ENCODE measurements at regions not wholly inside any gene's neighbourhood (a gene's known extent, or its start where the extent isn't known, plus 50 kb on each side); places are given as distances from the start of the nearest gene placed in this dataset.
"Not testable (repeated sequence)": the region's sequence is repeated elsewhere in the genome, so short reads cannot be mapped to it uniquely, and the experiment has no call there.

DNA sequence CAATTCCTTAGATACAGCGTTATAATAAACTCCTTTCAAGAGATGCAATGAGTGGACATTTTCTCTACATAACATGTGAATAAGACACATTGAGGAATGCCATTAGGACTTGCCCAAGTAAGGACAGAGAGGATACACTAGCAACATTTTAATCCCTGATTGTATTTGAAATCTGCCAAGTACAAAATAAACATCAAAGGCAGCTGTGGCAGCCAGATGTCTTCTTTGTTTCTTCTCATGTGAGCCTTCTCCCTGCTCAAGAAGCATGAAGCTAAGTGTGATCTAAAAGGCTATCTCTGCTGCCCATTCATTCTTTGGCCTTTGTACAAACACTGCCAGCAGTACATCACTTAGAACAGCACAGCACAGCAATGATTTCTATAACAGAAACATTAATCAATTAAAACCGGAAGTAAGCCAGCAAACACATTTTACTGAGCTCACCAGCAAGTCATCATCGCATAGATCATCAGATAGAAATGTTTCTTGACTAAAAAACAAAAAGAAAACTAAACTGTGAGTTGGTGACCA lies 364.0 kb downstream of the CNTN6 start:
- TF ChIP-seq MYC (IDR thresholded peaks at IDR 0.05; ENCODE audit: low read depth, low read length), result no peak
- TF ChIP-seq, protein P1, sequence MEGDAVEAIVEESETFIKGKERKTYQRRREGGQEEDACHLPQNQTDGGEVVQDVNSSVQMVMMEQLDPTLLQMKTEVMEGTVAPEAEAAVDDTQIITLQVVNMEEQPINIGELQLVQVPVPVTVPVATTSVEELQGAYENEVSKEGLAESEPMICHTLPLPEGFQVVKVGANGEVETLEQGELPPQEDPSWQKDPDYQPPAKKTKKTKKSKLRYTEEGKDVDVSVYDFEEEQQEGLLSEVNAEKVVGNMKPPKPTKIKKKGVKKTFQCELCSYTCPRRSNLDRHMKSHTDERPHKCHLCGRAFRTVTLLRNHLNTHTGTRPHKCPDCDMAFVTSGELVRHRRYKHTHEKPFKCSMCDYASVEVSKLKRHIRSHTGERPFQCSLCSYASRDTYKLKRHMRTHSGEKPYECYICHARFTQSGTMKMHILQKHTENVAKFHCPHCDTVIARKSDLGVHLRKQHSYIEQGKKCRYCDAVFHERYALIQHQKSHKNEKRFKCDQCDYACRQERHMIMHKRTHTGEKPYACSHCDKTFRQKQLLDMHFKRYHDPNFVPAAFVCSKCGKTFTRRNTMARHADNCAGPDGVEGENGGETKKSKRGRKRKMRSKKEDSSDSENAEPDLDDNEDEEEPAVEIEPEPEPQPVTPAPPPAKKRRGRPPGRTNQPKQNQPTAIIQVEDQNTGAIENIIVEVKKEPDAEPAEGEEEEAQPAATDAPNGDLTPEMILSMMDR (IDR thresholded peaks at IDR 0.05; ENCODE audit: low read depth, low read length), result no peak
- no peak for TF ChIP-seq POLR2A (IDR thresholded peaks at IDR 0.05; ENCODE audit: extremely low read depth, insufficient read length)
- TF ChIP-seq, protein P2, sequence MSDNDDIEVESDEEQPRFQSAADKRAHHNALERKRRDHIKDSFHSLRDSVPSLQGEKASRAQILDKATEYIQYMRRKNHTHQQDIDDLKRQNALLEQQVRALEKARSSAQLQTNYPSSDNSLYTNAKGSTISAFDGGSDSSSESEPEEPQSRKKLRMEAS (IDR thresholded peaks at IDR 0.05; ENCODE audit: low read depth, low read length), result no peak
- H3K4me3 ChIP-seq (ENCODE audit: low read depth, low read length), result no peak overlapping the region
- no peak for DNase-seq (ENCODE audit: low read depth)

DNA sequence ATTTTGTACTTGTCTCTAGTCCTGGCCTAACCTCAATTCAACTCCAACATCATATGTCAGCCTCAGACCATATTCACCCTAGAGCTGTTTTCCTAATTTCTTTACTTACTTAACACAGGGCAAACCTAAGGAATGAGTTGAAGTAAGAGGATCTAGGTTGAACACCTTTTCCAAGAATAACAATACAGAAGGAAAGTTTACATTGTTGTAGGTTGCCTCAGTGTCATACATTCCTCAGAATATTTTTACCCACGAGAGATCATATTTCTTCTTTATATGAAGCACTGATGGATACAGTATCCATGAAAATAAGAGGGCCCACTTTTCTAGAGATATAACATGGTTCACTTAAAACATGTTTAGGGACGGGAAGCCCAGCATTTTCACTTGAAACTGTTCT lies 369.5 kb downstream of the CNTN6 start:
- DNase-seq (ENCODE audit: low read depth), result no peak
- no peak for TF ChIP-seq MYC (IDR thresholded peaks at IDR 0.05; ENCODE audit: low read depth, low read length)
- TF ChIP-seq, protein P1 (IDR thresholded peaks at IDR 0.05; ENCODE audit: low read depth, low read length), result no peak
- TF ChIP-seq, protein P2 (IDR thresholded peaks at IDR 0.05; ENCODE audit: low read depth, low read length), result no peak
- no peak for TF ChIP-seq POLR2A (IDR thresholded peaks at IDR 0.05; ENCODE audit: extremely low read depth, insufficient read length)
- H3K4me3 ChIP-seq (ENCODE audit: low read depth, low read length), result no peak overlapping the region

DNA sequence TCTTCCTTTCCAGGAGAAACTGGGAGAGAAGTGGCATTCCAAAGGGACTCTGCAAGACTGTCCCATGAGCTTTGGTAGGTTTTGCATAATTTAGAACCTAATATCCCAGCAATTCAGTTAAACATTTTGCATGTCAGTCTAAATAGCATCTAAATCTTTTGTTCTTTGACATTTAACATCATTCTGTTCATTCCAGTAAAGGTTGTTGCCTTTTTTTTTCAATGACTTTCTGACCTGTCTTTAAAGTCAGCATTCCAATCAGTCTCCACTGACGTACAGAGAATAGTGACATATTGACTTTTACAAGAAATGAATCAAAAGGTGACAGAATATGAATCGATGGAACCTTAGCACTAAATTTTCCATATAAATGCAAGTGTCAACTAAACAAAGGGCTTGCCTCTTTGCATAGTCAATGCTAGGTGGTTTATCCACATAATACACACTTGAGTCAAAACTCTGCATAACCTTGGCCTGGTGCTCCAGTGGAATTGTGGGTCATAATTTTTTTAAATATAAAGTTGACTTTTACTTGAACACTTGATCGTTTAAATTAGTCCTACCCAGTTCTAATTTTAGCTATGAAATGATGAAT lies 370.1 kb downstream of the CNTN6 start:
- no peak for TF ChIP-seq MYC (IDR thresholded peaks at IDR 0.05; ENCODE audit: low read depth, low read length)
- TF ChIP-seq, protein P1 (IDR thresholded peaks at IDR 0.05; ENCODE audit: low read depth, low read length), result no peak
- TF ChIP-seq, protein P2 (IDR thresholded peaks at IDR 0.05; ENCODE audit: low read depth, low read length), result no peak
- no peak for TF ChIP-seq POLR2A (IDR thresholded peaks at IDR 0.05; ENCODE audit: extremely low read depth, insufficient read length)
- DNase-seq (ENCODE audit: low read depth), result no peak
- H3K4me3 ChIP-seq (ENCODE audit: low read depth, low read length), result no peak overlapping the region

DNA sequence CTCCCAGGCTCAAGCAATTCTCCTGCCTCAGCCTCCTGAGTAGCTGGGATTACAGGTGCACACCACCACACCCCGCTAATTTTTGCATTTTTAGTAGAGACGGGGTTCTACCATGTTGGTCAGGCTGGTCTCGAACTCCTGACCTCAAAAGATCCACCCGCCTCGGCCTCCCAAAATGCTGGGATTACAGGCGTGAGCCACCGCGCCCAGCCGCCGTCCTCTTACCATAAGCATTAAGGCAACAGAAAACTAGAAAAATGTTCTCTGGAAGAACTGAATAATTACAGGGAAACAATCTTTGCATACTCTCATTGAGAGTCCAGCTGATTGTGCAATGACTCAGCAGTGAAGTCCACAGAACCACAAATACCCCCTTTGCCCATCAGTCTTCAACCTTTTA lies 372.3 kb downstream of the CNTN6 start:
- not testable (repeated sequence) for DNase-seq (ENCODE audit: low read depth)

DNA sequence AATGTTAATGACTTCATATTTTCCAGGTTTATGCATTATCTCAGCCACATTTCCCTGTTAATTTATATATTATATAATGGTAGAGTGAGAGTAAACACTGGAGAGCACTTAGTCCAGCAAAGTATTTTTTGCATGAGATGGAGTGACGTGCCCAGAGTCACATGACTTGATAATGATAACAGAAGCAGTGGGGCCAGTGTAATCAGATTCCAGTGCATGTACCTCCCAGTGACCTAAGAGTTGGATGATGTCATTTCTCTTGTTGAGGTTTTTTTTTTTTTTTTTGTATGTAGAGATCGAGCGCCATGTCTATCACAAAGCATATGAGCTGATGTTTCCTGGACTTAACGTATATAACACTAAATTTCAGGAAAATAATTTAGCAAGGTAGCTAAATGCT lies 375.3 kb downstream of the CNTN6 start:
- no peak for DNase-seq (ENCODE audit: low read depth)
- no peak overlapping the region for H3K4me3 ChIP-seq (ENCODE audit: low read depth, low read length)
- TF ChIP-seq MYC (IDR thresholded peaks at IDR 0.05; ENCODE audit: low read depth, low read length) (no peak), POLR2A (IDR thresholded peaks at IDR 0.05; ENCODE audit: extremely low read depth, insufficient read length) (no peak)
- TF ChIP-seq, protein P1 (IDR thresholded peaks at IDR 0.05; ENCODE audit: low read depth, low read length), result no peak
- TF ChIP-seq, protein P2 (IDR thresholded peaks at IDR 0.05; ENCODE audit: low read depth, low read length), result no peak

More for the DNA sequence above, 372.3 kb downstream of the CNTN6 start:
- H3K4me3 ChIP-seq (ENCODE audit: low read depth, low read length), result not testable (repeated sequence)

DNA sequence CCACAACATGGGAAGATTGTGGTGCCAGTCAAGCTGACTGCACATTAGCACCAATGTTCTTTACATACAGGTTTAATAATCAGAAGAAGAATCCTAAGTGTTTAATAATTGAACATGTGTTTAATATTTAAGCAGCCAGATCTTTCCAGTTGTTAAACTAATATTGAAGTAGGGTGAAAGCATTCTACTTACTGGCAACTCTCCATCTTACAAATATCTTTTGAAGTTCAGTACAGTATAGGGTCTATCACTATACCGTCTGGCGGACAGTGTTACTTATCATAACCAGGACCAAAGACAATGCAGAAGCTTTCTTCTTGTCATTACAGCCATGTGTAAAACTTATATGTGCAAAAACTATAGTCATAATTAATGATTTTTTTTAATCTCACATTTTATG lies 376.4 kb downstream of the CNTN6 start:
- no peak overlapping the region for H3K4me3 ChIP-seq (ENCODE audit: low read depth, low read length)
- no peak for TF ChIP-seq POLR2A (IDR thresholded peaks at IDR 0.05; ENCODE audit: extremely low read depth, insufficient read length)
- TF ChIP-seq, protein P2 (IDR thresholded peaks at IDR 0.05; ENCODE audit: low read depth, low read length), result no peak
- TF ChIP-seq MYC (IDR thresholded peaks at IDR 0.05; ENCODE audit: low read depth, low read length), result no peak
- TF ChIP-seq, protein P1 (IDR thresholded peaks at IDR 0.05; ENCODE audit: low read depth, low read length), result no peak

More for the DNA sequence above, 376.4 kb downstream of the CNTN6 start:
- no peak for DNase-seq (ENCODE audit: low read depth)
